Right atrium auricular region (tissue), 2 donors: ENCODE measurements at regions not wholly inside any gene's neighbourhood (a gene's known extent, or its start where the extent isn't known, plus 50 kb on each side); places are given as distances from the start of the nearest gene placed in this dataset.

Experiments
- DNase-seq: peaks from one replicate; pipeline ENCODE4 v3.0.0-alpha.2; 2019; ENCODE audit warnings: low spot score
- H3K27ac ChIP-seq, 2 donors: fragments of 200-600 bp; sonication (generic); 1 replicate in 1 of 2; 2 replicates in 1 of 2; pipeline ENCODE4 v1.5.1; 2016 to 2019
- H3K27me3 ChIP-seq, 2 donors: fragments of 200-600 bp; sonication (generic); one replicate each; pipeline versions ENCODE4 v1.5.1 to v1.6.0; 2017 to 2019
- H3K36me3 ChIP-seq: fragments of 200-600 bp; sonication (generic); one replicate; pipeline ENCODE4 v1.5.1; 2016
- H3K4me1 ChIP-seq, 2 donors: fragments of 200-600 bp; sonication (generic); one replicate each; pipeline versions ENCODE4 v1.5.1 to v1.6.0; 2017 to 2019
- H3K4me3 ChIP-seq, 2 donors: fragments of 200-600 bp; sonication (generic); 1 replicate in 1 of 2; 2 replicates in 1 of 2; pipeline ENCODE4 v1.5.1; 2017 to 2019; ENCODE audit warnings: mild to moderate bottlenecking in 1 of 2, moderate library complexity in 1 of 2
- H3K9me3 ChIP-seq, 2 donors: fragments of 200-600 bp; sonication (generic); one replicate each; pipeline ENCODE4 v1.5.1; 2019
- TF ChIP-seq, protein P1 (sequence below), 2 donors: fragments of 200-600 bp; sonication (generic); IDR thresholded peaks; one replicate each; pipeline ENCODE4 v1.5.1; 2019; ENCODE audit warnings: antibody characterized with exemption in 2 of 2

DNA sequence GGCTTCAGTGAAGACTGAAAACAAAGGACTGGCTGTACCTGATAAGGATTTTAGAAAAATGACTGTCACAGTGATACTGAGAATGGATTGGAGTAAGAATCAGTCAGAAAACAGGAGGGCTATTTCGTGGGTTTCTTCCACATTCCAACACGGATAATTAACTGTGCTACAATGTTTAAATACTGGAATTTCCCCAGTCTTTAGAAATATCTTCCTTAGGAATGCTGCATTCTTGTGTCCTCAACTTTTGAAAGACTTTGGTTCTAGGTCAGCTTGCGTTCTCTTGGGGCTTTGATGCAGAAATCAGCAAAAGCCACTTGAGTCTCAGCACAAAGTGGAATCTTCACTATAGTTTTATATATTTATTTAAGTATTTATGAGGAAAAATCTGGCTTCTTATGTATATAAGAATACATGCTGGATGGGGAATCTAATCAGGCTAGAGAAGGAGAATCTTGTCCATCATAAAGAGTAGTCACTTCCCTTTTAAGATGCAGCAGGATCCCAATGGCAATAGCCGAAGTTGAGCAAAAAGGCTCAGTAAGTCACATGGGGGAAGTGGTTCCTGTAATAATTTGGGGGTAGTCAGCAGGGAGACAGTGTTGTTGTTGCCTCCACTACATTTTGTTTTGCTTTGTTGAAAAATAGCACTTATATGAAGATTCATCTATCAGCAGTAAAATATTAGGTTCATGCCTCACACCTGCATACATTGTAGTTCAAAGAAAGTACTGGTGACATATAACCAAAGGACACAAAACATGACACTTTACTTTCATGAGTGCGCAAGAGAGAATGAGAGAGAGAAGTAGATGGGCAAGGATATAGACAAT lies 86.0 kb downstream of the CH25H start:
- no peak overlapping the region for H3K27ac ChIP-seq
- H3K27me3 ChIP-seq = no peaks in the 10 kb centered on the region
- no peaks in the 10 kb centered on the region for H3K4me1 ChIP-seq
- no peak overlapping the region for H3K4me3 ChIP-seq
- DNase-seq = no peak
- TF ChIP-seq, protein P1, sequence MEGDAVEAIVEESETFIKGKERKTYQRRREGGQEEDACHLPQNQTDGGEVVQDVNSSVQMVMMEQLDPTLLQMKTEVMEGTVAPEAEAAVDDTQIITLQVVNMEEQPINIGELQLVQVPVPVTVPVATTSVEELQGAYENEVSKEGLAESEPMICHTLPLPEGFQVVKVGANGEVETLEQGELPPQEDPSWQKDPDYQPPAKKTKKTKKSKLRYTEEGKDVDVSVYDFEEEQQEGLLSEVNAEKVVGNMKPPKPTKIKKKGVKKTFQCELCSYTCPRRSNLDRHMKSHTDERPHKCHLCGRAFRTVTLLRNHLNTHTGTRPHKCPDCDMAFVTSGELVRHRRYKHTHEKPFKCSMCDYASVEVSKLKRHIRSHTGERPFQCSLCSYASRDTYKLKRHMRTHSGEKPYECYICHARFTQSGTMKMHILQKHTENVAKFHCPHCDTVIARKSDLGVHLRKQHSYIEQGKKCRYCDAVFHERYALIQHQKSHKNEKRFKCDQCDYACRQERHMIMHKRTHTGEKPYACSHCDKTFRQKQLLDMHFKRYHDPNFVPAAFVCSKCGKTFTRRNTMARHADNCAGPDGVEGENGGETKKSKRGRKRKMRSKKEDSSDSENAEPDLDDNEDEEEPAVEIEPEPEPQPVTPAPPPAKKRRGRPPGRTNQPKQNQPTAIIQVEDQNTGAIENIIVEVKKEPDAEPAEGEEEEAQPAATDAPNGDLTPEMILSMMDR (IDR thresholded peaks at IDR 0.05) = no peak
- H3K36me3 ChIP-seq = no peaks in the 10 kb centered on the region
- no peaks in the 10 kb centered on the region for H3K9me3 ChIP-seq

DNA sequence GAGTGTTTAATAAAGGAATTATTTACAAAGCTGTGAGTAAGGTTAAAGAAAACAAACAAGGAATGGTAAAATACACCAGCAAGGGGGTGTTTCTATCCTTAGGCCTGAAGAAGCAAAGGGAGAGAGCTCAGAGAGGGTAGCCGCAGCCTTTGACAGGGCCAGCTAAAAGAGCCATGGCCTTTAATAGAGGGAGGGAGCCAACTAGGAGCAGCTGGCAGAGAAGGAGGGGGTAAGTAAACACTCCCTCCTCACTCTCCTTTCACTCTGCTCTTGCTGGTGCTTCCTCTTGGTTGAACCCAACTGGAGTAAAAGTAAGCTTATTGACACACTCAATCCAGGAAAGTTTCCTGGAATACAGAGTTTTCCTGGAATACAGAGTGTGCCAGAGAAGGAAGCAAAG lies 87.5 kb downstream of the CH25H start:
- TF ChIP-seq, protein P1 (IDR thresholded peaks at IDR 0.05) = no peak
- Histone ChIP-seq H3K9me3 (no peaks in the 10 kb centered on the region), H3K27ac (no peak overlapping the region), H3K4me1 (no peaks in the 10 kb centered on the region), H3K4me3 (no peak overlapping the region), H3K27me3 (no peaks in the 10 kb centered on the region), H3K36me3 (no peaks in the 10 kb centered on the region)
- no peak for DNase-seq

DNA sequence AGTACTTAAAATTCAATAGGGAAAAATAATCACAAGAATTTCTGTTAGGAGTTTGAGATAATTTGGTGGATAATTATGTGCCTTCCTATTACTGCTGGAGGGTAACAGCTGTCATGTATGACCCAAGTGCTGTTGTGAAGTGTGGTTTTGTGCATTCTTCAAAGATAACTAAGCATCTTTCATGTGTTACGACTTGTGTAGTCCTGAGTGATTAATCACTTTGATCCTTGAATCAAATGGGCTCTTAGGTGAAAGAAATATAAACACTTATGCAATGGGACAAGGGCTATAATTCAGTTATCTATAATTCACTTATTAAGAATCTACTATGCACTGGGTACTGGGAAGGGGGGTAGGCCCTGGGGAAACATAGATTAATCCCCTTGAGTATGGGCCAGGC lies 89.0 kb downstream of the CH25H start:
- TF ChIP-seq, protein P1 (IDR thresholded peaks at IDR 0.05) = no peak
- Histone ChIP-seq H3K27ac (no peak overlapping the region), H3K27me3 (no peaks in the 10 kb centered on the region), H3K4me3 (no peak overlapping the region), H3K9me3 (peaks cover 0 to 3% of the 10 kb centered on the region in 2 donors), H3K36me3 (no peaks in the 10 kb centered on the region), H3K4me1 (no peaks in the 10 kb centered on the region)
- no peak for DNase-seq

DNA sequence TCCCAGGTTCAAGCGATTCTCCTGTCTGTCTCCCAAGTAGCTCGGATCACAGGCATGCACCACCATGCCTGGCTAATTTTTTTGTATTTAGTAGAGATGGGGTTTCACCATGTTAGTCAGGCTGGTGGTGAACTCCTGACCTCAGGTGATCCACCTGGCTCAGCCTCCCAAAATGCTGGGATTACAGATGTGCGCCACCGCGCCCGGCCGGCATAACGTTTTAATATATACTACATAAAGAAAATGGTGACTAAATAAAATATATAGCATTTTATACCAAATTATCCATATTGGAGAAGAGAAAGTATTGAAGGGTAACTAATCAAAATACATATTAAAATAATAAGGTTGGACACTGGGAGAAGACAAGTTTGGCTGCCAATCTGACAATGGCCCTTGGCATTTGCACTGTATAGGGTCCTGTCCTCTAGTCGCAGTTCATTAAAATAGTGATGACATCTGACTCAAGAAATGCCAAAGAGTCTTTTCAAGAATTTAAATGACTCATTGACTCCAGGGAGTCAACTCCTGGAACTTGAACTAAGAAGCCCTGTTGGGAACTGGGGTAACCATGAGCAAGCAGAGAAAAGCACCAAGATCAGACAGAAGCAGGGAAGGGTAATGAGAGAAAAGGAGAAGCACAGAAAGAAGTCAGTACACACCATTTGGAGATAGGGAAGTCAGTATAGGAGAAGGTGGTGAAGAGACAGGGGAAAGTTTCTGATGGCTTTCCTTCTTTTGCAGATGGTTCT lies 91.1 kb downstream of the CH25H start:
- Histone ChIP-seq H3K4me1 (no peaks in the 10 kb centered on the region), H3K4me3 (no peak overlapping the region), H3K36me3 (no peaks in the 10 kb centered on the region), H3K9me3 (peaks cover 0 to 7% of the 10 kb centered on the region in 2 donors), H3K27ac (no peak overlapping the region), H3K27me3 (no peaks in the 10 kb centered on the region)
- DNase-seq = no peak
- TF ChIP-seq, protein P1 (IDR thresholded peaks at IDR 0.05) = no peak

DNA sequence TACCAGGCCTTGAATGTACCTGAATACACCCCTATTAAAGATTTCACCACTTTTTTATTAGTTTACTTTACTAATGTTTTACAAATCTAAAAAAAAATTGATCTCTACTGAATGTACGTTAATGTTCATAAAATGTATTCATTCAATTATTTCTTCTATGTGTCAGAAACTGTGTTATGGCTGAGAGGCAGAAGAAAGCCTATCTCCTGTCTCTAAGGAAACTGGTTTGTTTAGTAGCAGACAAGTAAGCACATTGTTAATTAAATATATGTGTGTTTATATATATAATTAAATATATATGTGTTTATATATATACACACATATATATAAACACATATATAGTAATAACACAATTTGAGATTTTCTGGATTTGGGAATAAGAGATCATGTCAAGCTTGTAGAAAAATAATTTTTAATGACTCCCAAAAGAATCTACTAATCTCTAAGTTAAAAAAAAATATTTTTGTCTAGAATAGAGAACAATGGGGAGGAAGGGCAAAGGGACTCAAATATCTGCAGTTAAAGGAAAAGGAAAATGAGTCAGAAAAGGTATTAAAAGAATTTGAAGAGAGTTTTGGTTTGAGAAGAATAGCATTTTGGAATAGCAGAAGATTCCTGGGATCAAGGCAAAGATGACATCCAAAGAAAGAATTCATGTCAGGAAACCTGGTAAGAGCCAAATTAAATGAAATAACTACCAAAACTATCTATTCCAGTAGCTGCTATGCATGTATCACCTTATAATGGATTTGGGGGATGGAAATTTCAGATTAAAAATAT lies 92.1 kb downstream of the CH25H start:
- Histone ChIP-seq H3K27me3 (no peaks in the 10 kb centered on the region), H3K4me3 (no peak overlapping the region), H3K27ac (no peak overlapping the region)

More for the DNA sequence above, 92.1 kb downstream of the CH25H start:
- DNase-seq = no peak
- no peaks in the 10 kb centered on the region for H3K36me3 ChIP-seq
- TF ChIP-seq, protein P1 (IDR thresholded peaks at IDR 0.05) = no peak
- H3K4me1 ChIP-seq = no peaks in the 10 kb centered on the region
- peaks cover 0 to 7% of the 10 kb centered on the region in 2 donors for H3K9me3 ChIP-seq
